Trophoblast cell (in vitro differentiated cells and primary cell): ENCODE measurements at regions not wholly inside any gene's neighbourhood (a gene's known extent, or its start where the extent isn't known, plus 50 kb on each side); places are given as distances from the start of the nearest gene placed in this dataset.
A peak's percentile ranks its signal among the peaks of the same experiment; 100 is the strongest.

Experiments used
- DNase-seq, 2 donors: peaks; one replicate each; pipeline ENCODE4 v3.0.0-alpha.2; 2016
- H2AFZ ChIP-seq: 2 replicates; pipeline ENCODE4 v1.6.1; 2013; ENCODE audit warnings: low read length, moderate library complexity, mild to moderate bottlenecking; ENCODE audit not compliant: insufficient read depth, poor library complexity
- H2AK5ac ChIP-seq: 2 replicates; pipeline ENCODE4 v1.6.1; 2013; ENCODE audit warnings: mild to moderate bottlenecking, low read length
- H2BK120ac ChIP-seq: 2 replicates; pipeline ENCODE4 v1.6.1; 2013; ENCODE audit warnings: low read length, mild to moderate bottlenecking, moderate library complexity; ENCODE audit not compliant: insufficient read depth, poor library complexity
- H2BK12ac ChIP-seq: 2 replicates; pipeline ENCODE4 v1.6.1; 2013; ENCODE audit warnings: mild to moderate bottlenecking, low read length, moderate library complexity
- H2BK5ac ChIP-seq: 2 replicates; pipeline ENCODE4 v1.6.1; 2013; ENCODE audit warnings: low read length, low read depth, moderate library complexity, mild to moderate bottlenecking; ENCODE audit not compliant: poor library complexity
- H3K14ac ChIP-seq: 2 replicates; pipeline ENCODE4 v1.6.1; 2013; ENCODE audit warnings: mild to moderate bottlenecking, low read length
- H3K18ac ChIP-seq: 2 replicates; pipeline ENCODE4 v1.6.1; 2013; ENCODE audit warnings: mild to moderate bottlenecking, low read length
- H3K23ac ChIP-seq: 2 replicates; pipeline ENCODE4 v1.6.1; 2013; ENCODE audit warnings: low read length
- H3K27ac ChIP-seq: 2 replicates; pipeline ENCODE4 v1.5.1; 2013; ENCODE audit warnings: low read depth, mild to moderate bottlenecking, inconsistent platforms, low read length, moderate library complexity
- H3K27me3 ChIP-seq: 2 replicates; pipeline ENCODE4 v1.6.1; 2013; ENCODE audit warnings: inconsistent platforms, mild to moderate bottlenecking, low read length, moderate library complexity; ENCODE audit not compliant: insufficient read depth
- H3K36me3 ChIP-seq, 2 experiments: 1 replicate in 1 of 2; 2 replicates in 1 of 2; pipeline ENCODE4 v1.6.1; 2013; ENCODE audit warnings: low read length in 2 of 2, mild to moderate bottlenecking in 2 of 2, moderate library complexity in 1 of 2; ENCODE audit not compliant: insufficient read depth in 2 of 2, control insufficient read depth in 1 of 2
- H3K4ac ChIP-seq: 2 replicates; pipeline ENCODE4 v1.6.1; 2013; ENCODE audit warnings: low read depth, mild to moderate bottlenecking, low read length, moderate library complexity
- H3K4me1 ChIP-seq, 2 experiments: 1 replicate in 1 of 2; 2 replicates in 1 of 2; pipeline ENCODE4 v1.6.1; 2013; ENCODE audit warnings: low read length in 2 of 2, mild to moderate bottlenecking in 2 of 2, moderate library complexity in 1 of 2; ENCODE audit not compliant: insufficient read depth in 2 of 2, control insufficient read depth in 1 of 2
- H3K4me2 ChIP-seq: 2 replicates; pipeline ENCODE4 v1.6.1; 2013; ENCODE audit warnings: inconsistent platforms, mild to moderate bottlenecking, low read length, moderate library complexity
- H3K4me3 ChIP-seq: 2 replicates; pipeline ENCODE4 v1.5.1; 2013; ENCODE audit warnings: mild to moderate bottlenecking, low read depth, low read length, inconsistent platforms
- H3K79me1 ChIP-seq: one replicate; pipeline ENCODE4 v1.6.1; 2013; ENCODE audit warnings: low read length
- H3K79me2 ChIP-seq: 2 replicates; pipeline ENCODE4 v1.6.1; 2013; ENCODE audit warnings: low read length, mild to moderate bottlenecking; ENCODE audit not compliant: control insufficient read depth, insufficient read depth, poor library complexity
- H3K9ac ChIP-seq: 2 replicates; pipeline ENCODE4 v1.6.1; 2013; ENCODE audit warnings: mild to moderate bottlenecking, low read length
- H3K9me3 ChIP-seq: 2 replicates; pipeline ENCODE4 v1.6.1; 2013; ENCODE audit warnings: low read depth, mild to moderate bottlenecking, control low read depth, inconsistent platforms, low read length; ENCODE audit not compliant: insufficient read depth
- H4K12ac ChIP-seq: 2 replicates; pipeline ENCODE4 v1.6.1; 2013; ENCODE audit warnings: low read depth, mild to moderate bottlenecking, low read length, moderate library complexity
- H4K8ac ChIP-seq: 2 replicates; pipeline ENCODE4 v1.6.1; 2013; ENCODE audit warnings: low read depth, mild to moderate bottlenecking, low read length, moderate library complexity
- H4K91ac ChIP-seq: one replicate; pipeline ENCODE4 v1.6.1; 2013; ENCODE audit warnings: low read depth, mild to moderate bottlenecking, low read length, moderate library complexity
- WGBS: extraction: QIAGEN DNeasy Blood & Tissue Kit; methylation state at CpG from one replicate; pipeline ENCODE4 v1.1.7; 2013; ENCODE audit warnings: missing lambda C conversion rate; ENCODE audit not compliant: insufficient read length, insufficient coverage; ENCODE audit errors: extremely low coverage; 5-methylcytosine and 5-hydroxymethylcytosine counted together

GRCh38 chr15:96735632-96736240 is 405.2 kb downstream of the NR2F2 start:
- H3K23ac ChIP-seq: no peak overlapping the region
- H4K91ac ChIP-seq: no peak overlapping the region
- peak in 1 of 2 donors; percentile 20 for DNase-seq
- H3K4me2 ChIP-seq: no peak overlapping the region
- H4K8ac ChIP-seq: no peak overlapping the region
- H3K9ac ChIP-seq: no peak overlapping the region
- H3K79me2 ChIP-seq: no peaks in the 10 kb centered on the region
- no peaks in the 10 kb centered on the region for H3K9me3 ChIP-seq
- H3K79me1 ChIP-seq: no peaks in the 10 kb centered on the region
- no peak overlapping the region for H3K4me3 ChIP-seq
- no peak overlapping the region for H4K12ac ChIP-seq
- WGBS: no CpG with 5 or more reads among the region's 2 CpGs
- H2BK120ac ChIP-seq: no peak overlapping the region
- no peak overlapping the region for H3K18ac ChIP-seq
- H3K14ac ChIP-seq: no peak overlapping the region
- no peak overlapping the region for H3K4ac ChIP-seq
- H3K27me3 ChIP-seq: no peaks in the 10 kb centered on the region
- H2AK5ac ChIP-seq: no peak overlapping the region
- H3K36me3 ChIP-seq: no peaks in the 10 kb centered on the region
- H2BK12ac ChIP-seq: no peak overlapping the region
- H2AFZ ChIP-seq: no peak overlapping the region
- H3K27ac ChIP-seq: no peak overlapping the region
- no peak overlapping the region for H2BK5ac ChIP-seq
- no peaks in the 10 kb centered on the region for H3K4me1 ChIP-seq

GRCh38 chr15:96736384-96736783 is 405.9 kb downstream of the NR2F2 start:
- H3K4ac ChIP-seq: no peak overlapping the region
- H3K4me1 ChIP-seq: no peaks in the 10 kb centered on the region
- H3K36me3 ChIP-seq: no peaks in the 10 kb centered on the region
- H4K8ac ChIP-seq: no peak overlapping the region
- H2AK5ac ChIP-seq: no peak overlapping the region
- WGBS: no CpG with 5 or more reads among the region's 2 CpGs
- no peak overlapping the region for H2BK5ac ChIP-seq
- no peak overlapping the region for H4K91ac ChIP-seq
- H4K12ac ChIP-seq: no peak overlapping the region
- H3K27me3 ChIP-seq: no peaks in the 10 kb centered on the region
- no peak overlapping the region for H3K27ac ChIP-seq
- H3K79me2 ChIP-seq: no peaks in the 10 kb centered on the region
- no peak overlapping the region for H2BK120ac ChIP-seq
- peak; percentile 62 to 98 for DNase-seq
- no peaks in the 10 kb centered on the region for H3K79me1 ChIP-seq
- H3K9ac ChIP-seq: no peak overlapping the region
- H2AFZ ChIP-seq: no peak overlapping the region
- H3K23ac ChIP-seq: no peak overlapping the region
- H3K4me3 ChIP-seq: no peak overlapping the region
- H3K4me2 ChIP-seq: no peak overlapping the region
- no peak overlapping the region for H2BK12ac ChIP-seq
- H3K14ac ChIP-seq: no peak overlapping the region
- no peaks in the 10 kb centered on the region for H3K9me3 ChIP-seq
- no peak overlapping the region for H3K18ac ChIP-seq

GRCh38 chr15:96737408-96737807 is 406.9 kb downstream of the NR2F2 start:
- no CpG with 5 or more reads among the region's 6 CpGs for WGBS

GRCh38 chr15:96746665-96747064 is 416.2 kb downstream of the NR2F2 start:
- H3K23ac ChIP-seq: no peak overlapping the region
- H2AFZ ChIP-seq: no peak overlapping the region
- no peaks in the 10 kb centered on the region for H3K9me3 ChIP-seq
- H4K8ac ChIP-seq: no peak overlapping the region
- H3K14ac ChIP-seq: no peak overlapping the region
- H3K4ac ChIP-seq: no peak overlapping the region
- H4K12ac ChIP-seq: no peak overlapping the region
- H2BK12ac ChIP-seq: no peak overlapping the region
- H3K4me1 ChIP-seq: no peaks in the 10 kb centered on the region
- no peak overlapping the region for H3K4me2 ChIP-seq
- no peaks in the 10 kb centered on the region for H3K79me1 ChIP-seq
- no peak overlapping the region for H3K27ac ChIP-seq
- WGBS: no CpG with 5 or more reads among the region's 4 CpGs
- no peak overlapping the region for H3K18ac ChIP-seq
- H3K4me3 ChIP-seq: no peak overlapping the region
- DNase-seq: no peak
- no peaks in the 10 kb centered on the region for H3K36me3 ChIP-seq
- no peak overlapping the region for H2BK120ac ChIP-seq
- H3K79me2 ChIP-seq: no peaks in the 10 kb centered on the region
- no peak overlapping the region for H4K91ac ChIP-seq
- no peak overlapping the region for H2AK5ac ChIP-seq
- H3K9ac ChIP-seq: no peak overlapping the region
- H3K27me3 ChIP-seq: no peaks in the 10 kb centered on the region
- H2BK5ac ChIP-seq: no peak overlapping the region

More at GRCh38 chr15:96737408-96737807, 406.9 kb downstream of the NR2F2 start:
- H3K23ac ChIP-seq: no peak overlapping the region
- no peak overlapping the region for H3K27ac ChIP-seq
- H3K9ac ChIP-seq: no peak overlapping the region
- H3K36me3 ChIP-seq: no peaks in the 10 kb centered on the region
- no peaks in the 10 kb centered on the region for H3K4me1 ChIP-seq
- H3K4me2 ChIP-seq: no peak overlapping the region
- H3K14ac ChIP-seq: no peak overlapping the region
- no peak overlapping the region for H2AK5ac ChIP-seq
- no peak overlapping the region for H4K91ac ChIP-seq
- no peak overlapping the region for H2BK12ac ChIP-seq
- H2BK5ac ChIP-seq: no peak overlapping the region
- H2AFZ ChIP-seq: no peak overlapping the region
- peak; percentile 79 to 87 for DNase-seq
- no peak overlapping the region for H2BK120ac ChIP-seq
- H3K4ac ChIP-seq: no peak overlapping the region
- no peak overlapping the region for H3K18ac ChIP-seq
- H3K79me2 ChIP-seq: no peaks in the 10 kb centered on the region
- no peak overlapping the region for H4K8ac ChIP-seq
- H3K9me3 ChIP-seq: no peaks in the 10 kb centered on the region
- no peak overlapping the region for H4K12ac ChIP-seq
- no peaks in the 10 kb centered on the region for H3K79me1 ChIP-seq
- no peak overlapping the region for H3K4me3 ChIP-seq
- H3K27me3 ChIP-seq: no peaks in the 10 kb centered on the region
